ENCODE measurements at regions not wholly inside any gene's neighbourhood (a gene's known extent, or its start where the extent isn't known, plus 50 kb on each side); places are given as distances from the start of the nearest gene placed in this dataset.
"Not testable (repeated sequence)": the region's sequence is repeated elsewhere in the genome, so short reads cannot be mapped to it uniquely, and the experiment has no call there.

GRCh38 chr2:237205043-237205541 lies 119.4 kb downstream of the COPS8 start:
- Mint-ChIP-seq H3K4me3 (no peak overlapping the region), H3K4me1 (no peaks in the 10 kb centered on the region), H3K9me3 (no peaks in the 10 kb centered on the region), H3K27me3 (peaks cover 71% of the 10 kb centered on the region), H3K27ac (ENCODE audit: low read depth) (no peak overlapping the region), H3K36me3 (ENCODE audit: insufficient read depth) (no peaks in the 10 kb centered on the region)
- no peak for ATAC-seq (replicated peaks; ENCODE audit: extremely low read depth, poor library complexity, severe bottlenecking)
- no peak for DNase-seq (ENCODE audit: low spot score in 2 of 2)

- no peak for DNase-seq (ENCODE audit: low spot score in 2 of 2)
- Mint-ChIP-seq H3K4me1 (no peaks in the 10 kb centered on the region), H3K9me3 (no peaks in the 10 kb centered on the region), H3K36me3 (ENCODE audit: insufficient read depth) (no peaks in the 10 kb centered on the region), H3K27ac (ENCODE audit: low read depth) (no peak overlapping the region), H3K27me3 (peaks cover 66% of the 10 kb centered on the region), H3K4me3 (no peak overlapping the region)
- ATAC-seq (replicated peaks; ENCODE audit: extremely low read depth, poor library complexity, severe bottlenecking), result no peak
Observed at GRCh38 chr2:237205561-237205971, 119.9 kb downstream of the COPS8 start.

GRCh38 chr2:237207646-237208045 lies 122.0 kb downstream of the COPS8 start:
- ATAC-seq (replicated peaks; ENCODE audit: extremely low read depth, poor library complexity, severe bottlenecking) (no peak), DNase-seq (ENCODE audit: low spot score in 2 of 2) (no peak)
- Mint-ChIP-seq H3K36me3 (ENCODE audit: insufficient read depth) (no peaks in the 10 kb centered on the region), H3K4me1 (no peaks in the 10 kb centered on the region), H3K27me3 (peaks cover 48% of the 10 kb centered on the region), H3K4me3 (no peak overlapping the region), H3K27ac (ENCODE audit: low read depth) (no peak overlapping the region), H3K9me3 (no peaks in the 10 kb centered on the region)

- DNase-seq (ENCODE audit: low spot score in 2 of 2) (no peak), ATAC-seq (replicated peaks; ENCODE audit: extremely low read depth, poor library complexity, severe bottlenecking) (no peak)
- H3K9me3 Mint-ChIP-seq, result no peaks in the 10 kb centered on the region
- no peaks in the 10 kb centered on the region for H3K4me1 Mint-ChIP-seq
- H3K27ac Mint-ChIP-seq (ENCODE audit: low read depth), result no peak overlapping the region
- no peak overlapping the region for H3K4me3 Mint-ChIP-seq
- H3K36me3 Mint-ChIP-seq (ENCODE audit: insufficient read depth), result no peaks in the 10 kb centered on the region
- H3K27me3 Mint-ChIP-seq, result peaks cover 39% of the 10 kb centered on the region
Observed at GRCh38 chr2:237208373-237209260, 122.9 kb downstream of the COPS8 start.

- Mint-ChIP-seq H3K36me3 (ENCODE audit: insufficient read depth) (no peaks in the 10 kb centered on the region), H3K27ac (ENCODE audit: low read depth) (no peak overlapping the region), H3K4me3 (no peak overlapping the region), H3K4me1 (no peaks in the 10 kb centered on the region), H3K27me3 (peaks cover 26% of the 10 kb centered on the region), H3K9me3 (no peaks in the 10 kb centered on the region)
- ATAC-seq (replicated peaks; ENCODE audit: extremely low read depth, poor library complexity, severe bottlenecking), result no peak
- no peak for DNase-seq (ENCODE audit: low spot score in 2 of 2)
Observed at GRCh38 chr2:237209885-237210284, 124.2 kb downstream of the COPS8 start.

GRCh38 chr2:237210297-237210696 lies 124.6 kb downstream of the COPS8 start:
- no peaks in the 10 kb centered on the region for H3K36me3 Mint-ChIP-seq (ENCODE audit: insufficient read depth)
- no peak for DNase-seq (ENCODE audit: low spot score in 2 of 2)
- H3K4me1 Mint-ChIP-seq, result no peaks in the 10 kb centered on the region
- H3K27ac Mint-ChIP-seq (ENCODE audit: low read depth), result no peak overlapping the region
- peaks cover 22% of the 10 kb centered on the region for H3K27me3 Mint-ChIP-seq
- no peaks in the 10 kb centered on the region for H3K9me3 Mint-ChIP-seq
- no peak for ATAC-seq (replicated peaks; ENCODE audit: extremely low read depth, poor library complexity, severe bottlenecking)
- H3K4me3 Mint-ChIP-seq, result no peak overlapping the region

GRCh38 chr2:237210763-237211162 lies 125.1 kb downstream of the COPS8 start:
- Mint-ChIP-seq H3K27me3 (peaks cover 17% of the 10 kb centered on the region), H3K36me3 (ENCODE audit: insufficient read depth) (no peaks in the 10 kb centered on the region)

GRCh38 chr2:237212356-237213279 lies 126.9 kb downstream of the COPS8 start:
- not testable (repeated sequence) for H3K27ac Mint-ChIP-seq (ENCODE audit: low read depth); H3K9me3 Mint-ChIP-seq; H3K27me3 Mint-ChIP-seq; H3K36me3 Mint-ChIP-seq (ENCODE audit: insufficient read depth); DNase-seq (ENCODE audit: low spot score in 2 of 2); ATAC-seq (replicated peaks; ENCODE audit: extremely low read depth, poor library complexity, severe bottlenecking); H3K4me3 Mint-ChIP-seq; H3K4me1 Mint-ChIP-seq

More at GRCh38 chr2:237210763-237211162, 125.1 kb downstream of the COPS8 start:
- ATAC-seq (replicated peaks; ENCODE audit: extremely low read depth, poor library complexity, severe bottlenecking) (no peak), DNase-seq (ENCODE audit: low spot score in 2 of 2) (no peak)
- no peak overlapping the region for H3K4me3 Mint-ChIP-seq
- H3K4me1 Mint-ChIP-seq, result no peaks in the 10 kb centered on the region
- H3K9me3 Mint-ChIP-seq, result no peaks in the 10 kb centered on the region
- no peak overlapping the region for H3K27ac Mint-ChIP-seq (ENCODE audit: low read depth)

- Mint-ChIP-seq H3K27me3 (no peaks in the 10 kb centered on the region), H3K4me1 (no peaks in the 10 kb centered on the region), H3K27ac (ENCODE audit: low read depth) (no peak overlapping the region), H3K4me3 (no peak overlapping the region), H3K9me3 (no peaks in the 10 kb centered on the region), H3K36me3 (ENCODE audit: insufficient read depth) (no peaks in the 10 kb centered on the region)
- ATAC-seq (replicated peaks; ENCODE audit: extremely low read depth, poor library complexity, severe bottlenecking) (no peak), DNase-seq (ENCODE audit: low spot score in 2 of 2) (no peak)
Observed at GRCh38 chr2:237213315-237214022, 127.8 kb downstream of the COPS8 start.

- Mint-ChIP-seq H3K9me3 (no peaks in the 10 kb centered on the region), H3K36me3 (ENCODE audit: insufficient read depth) (no peaks in the 10 kb centered on the region)
Observed at GRCh38 chr2:237214030-237214675, 128.5 kb downstream of the COPS8 start.

GRCh38 chr2:237214963-237215362 lies 129.3 kb downstream of the COPS8 start:
- DNase-seq (ENCODE audit: low spot score in 2 of 2), result no peak
- Mint-ChIP-seq H3K9me3 (no peaks in the 10 kb centered on the region), H3K27me3 (peaks cover 4% of the 10 kb centered on the region), H3K4me3 (no peak overlapping the region), H3K36me3 (ENCODE audit: insufficient read depth) (no peaks in the 10 kb centered on the region), H3K27ac (ENCODE audit: low read depth) (no peak overlapping the region), H3K4me1 (no peaks in the 10 kb centered on the region)
- no peak for ATAC-seq (replicated peaks; ENCODE audit: extremely low read depth, poor library complexity, severe bottlenecking)

More at GRCh38 chr2:237214030-237214675, 128.5 kb downstream of the COPS8 start:
- Mint-ChIP-seq H3K27me3 (no peaks in the 10 kb centered on the region), H3K27ac (ENCODE audit: low read depth) (no peak overlapping the region), H3K4me1 (no peaks in the 10 kb centered on the region), H3K4me3 (no peak overlapping the region)
- no peak for ATAC-seq (replicated peaks; ENCODE audit: extremely low read depth, poor library complexity, severe bottlenecking)
- DNase-seq (ENCODE audit: low spot score in 2 of 2), result no peak

Measured in central memory CD8-positive, alpha-beta T cell (primary cell).